NOMO-1 treated with dmso at 0.1 percent for 144 hours (cell line): ENCODE measurements at regions not wholly inside any gene's neighbourhood (a gene's known extent, or its start where the extent isn't known, plus 50 kb on each side); places are given as distances from the start of the nearest gene placed in this dataset.

Experiments
- DNase-seq: peaks from one replicate; lab custom pipeline; 2025; ENCODE audit not compliant: unreplicated experiment; lab: John Stamatoyannopoulos, UW

DNA sequence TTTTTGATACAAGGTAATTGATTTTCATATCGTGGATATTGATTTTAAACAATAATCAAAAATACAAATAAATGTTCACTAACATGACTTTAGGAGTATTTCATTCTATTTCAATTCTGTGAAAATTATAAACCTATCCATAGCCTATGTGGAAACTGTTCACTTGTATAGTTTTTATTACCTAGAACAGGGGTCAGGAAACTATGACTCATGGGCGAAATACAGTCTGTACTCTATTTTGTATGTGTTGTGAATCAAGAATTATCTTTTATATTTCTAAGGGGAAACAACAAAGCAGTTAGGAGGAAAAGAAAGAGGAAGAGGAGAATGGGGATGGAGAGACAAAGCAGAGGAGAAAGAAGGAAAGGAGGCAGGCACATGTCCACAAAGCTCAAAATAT is 181.7 kb upstream of the VRK2 start:
- no peak for DNase-seq

- no peak for DNase-seq
These were observed 178.9 kb upstream of the VRK2 start for GRCh38 chr2:57867730-57868129.

- DNase-seq, result no peak
These were observed 177.9 kb upstream of the VRK2 start for GRCh38 chr2:57868619-57869139.

GRCh38 chr2:57869758-57870344 is 176.8 kb upstream of the VRK2 start:
- no peak for DNase-seq

DNA sequence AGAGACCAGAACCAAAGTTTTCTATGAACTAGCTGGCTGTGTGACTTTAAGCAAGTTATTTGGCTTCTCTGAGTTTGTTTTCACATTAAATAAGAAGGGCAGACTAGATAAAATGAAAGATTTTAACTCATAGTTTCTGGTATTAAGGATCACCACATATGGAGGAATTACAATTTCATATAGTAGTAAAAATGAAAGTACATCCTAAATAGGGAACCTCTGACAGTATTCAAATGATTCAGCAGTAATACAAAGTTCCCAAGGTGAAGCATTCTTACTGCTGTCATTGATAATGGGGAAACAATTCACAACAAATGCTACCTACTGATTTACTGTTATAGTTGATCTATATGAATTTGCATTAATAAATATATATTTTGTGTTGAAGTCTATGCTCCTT is 170.3 kb upstream of the VRK2 start:
- DNase-seq, result no peak

- no peak for DNase-seq
These were observed 168.8 kb upstream of the VRK2 start for GRCh38 chr2:57877811-57878170.

- no peak for DNase-seq
These were observed 168.3 kb upstream of the VRK2 start for GRCh38 chr2:57878171-57878865.

DNA sequence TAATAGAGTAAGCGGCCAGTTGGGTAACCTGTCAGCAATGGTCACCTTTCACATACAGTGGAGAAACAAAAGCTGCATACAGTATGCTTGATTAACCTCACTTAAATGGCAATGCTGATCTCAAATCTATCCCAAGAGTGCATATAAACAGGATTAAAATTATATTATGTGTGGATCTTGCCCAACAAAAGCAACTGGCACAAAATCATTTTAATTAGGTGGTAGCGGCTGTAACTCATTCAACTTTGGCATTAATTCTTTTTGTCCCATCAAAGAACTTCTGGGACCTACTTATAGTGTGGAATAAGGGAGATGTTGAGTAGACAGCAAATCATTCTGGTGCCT is 167.8 kb upstream of the VRK2 start:
- DNase-seq, result no peak

- no peak for DNase-seq
These were observed 166.2 kb upstream of the VRK2 start for GRCh38 chr2:57880446-57880845.

DNA sequence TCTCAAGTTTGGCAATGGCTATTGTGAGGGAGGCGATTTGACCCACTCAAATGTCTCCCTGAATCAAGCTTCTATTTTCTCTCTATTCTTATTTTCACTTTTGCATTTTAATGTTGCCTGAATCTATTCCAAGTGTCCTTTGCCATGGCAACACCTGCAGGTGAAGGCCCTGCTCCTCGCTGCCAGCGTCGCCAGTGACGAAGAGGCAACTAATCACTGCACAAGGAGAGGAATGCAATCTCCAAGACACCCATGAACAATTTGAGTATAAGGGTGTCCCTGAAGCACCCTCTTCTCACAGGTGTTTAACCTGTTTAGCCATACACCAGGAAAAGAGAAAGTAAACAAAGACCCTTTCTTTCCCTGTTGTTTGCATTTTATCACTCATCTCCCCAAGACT is 165.6 kb upstream of the VRK2 start:
- no peak for DNase-seq

GRCh38 chr2:57881998-57882888 is 164.4 kb upstream of the VRK2 start:
- DNase-seq, result no peak

DNA sequence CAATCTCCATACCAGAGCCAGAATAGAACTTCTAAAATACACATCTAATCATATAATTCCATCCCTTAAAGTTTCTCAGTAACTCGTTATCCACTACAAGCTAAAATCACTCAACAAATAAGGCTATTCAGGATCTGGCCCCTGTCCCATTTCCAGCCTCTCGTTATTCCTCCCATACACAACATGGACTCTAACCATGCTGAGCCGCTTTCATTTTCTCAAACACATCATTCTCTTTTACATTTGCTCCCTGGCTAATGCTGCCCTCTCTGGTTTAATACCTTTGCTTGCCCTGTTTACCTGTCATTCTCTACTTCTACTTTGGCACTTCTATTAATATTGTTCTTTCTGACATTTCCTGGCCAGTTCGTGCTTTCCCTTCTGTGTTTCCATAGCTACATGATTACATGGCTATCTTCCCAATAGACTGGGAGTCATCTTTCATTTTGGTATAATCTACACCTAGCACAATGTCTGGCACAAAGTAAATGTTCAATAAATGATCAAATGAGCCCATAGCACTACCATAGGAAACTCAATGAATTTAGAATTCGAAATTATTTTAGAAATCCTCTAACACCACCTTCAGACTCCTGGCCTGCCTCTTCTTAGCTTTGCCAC is 163.6 kb upstream of the VRK2 start:
- DNase-seq, result no peak

DNA sequence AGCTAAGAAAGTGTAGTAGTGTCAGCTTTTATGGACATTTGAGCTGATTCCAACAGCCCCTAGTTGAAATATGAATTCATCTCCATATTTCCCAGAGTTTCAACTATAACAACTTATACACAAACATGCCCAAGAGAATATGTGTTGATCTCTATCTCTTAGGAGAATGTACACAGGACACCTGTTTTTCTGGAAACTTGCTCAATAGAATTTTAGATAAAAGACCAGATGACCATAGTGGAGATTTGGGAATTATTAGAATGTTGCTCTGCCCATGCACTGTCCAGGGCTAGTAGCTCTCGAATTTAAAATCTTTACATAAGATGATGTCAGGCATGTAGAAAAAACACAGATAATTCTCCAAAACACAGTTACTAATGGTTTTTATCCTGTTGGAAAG is 162.3 kb upstream of the VRK2 start:
- DNase-seq, result no peak

DNA sequence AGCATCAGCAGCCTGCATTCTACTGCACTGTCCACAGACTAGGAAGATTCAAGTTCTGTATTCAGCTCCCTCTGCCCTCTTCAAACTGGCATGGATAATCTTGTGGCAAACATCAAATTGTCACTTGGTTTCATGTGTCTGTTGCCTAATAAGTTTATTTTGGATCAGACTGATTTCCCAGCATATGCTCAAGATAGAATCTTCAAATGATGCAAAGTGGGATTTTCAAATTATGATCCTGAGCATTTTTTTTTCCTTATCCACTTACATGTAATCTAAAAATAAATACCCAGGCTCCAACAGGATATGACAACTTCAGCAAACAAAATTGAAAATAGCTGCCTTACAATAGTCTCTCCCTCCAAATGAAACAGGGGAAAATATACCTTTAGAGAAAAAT is 160.9 kb upstream of the VRK2 start:
- no peak for DNase-seq

DNA sequence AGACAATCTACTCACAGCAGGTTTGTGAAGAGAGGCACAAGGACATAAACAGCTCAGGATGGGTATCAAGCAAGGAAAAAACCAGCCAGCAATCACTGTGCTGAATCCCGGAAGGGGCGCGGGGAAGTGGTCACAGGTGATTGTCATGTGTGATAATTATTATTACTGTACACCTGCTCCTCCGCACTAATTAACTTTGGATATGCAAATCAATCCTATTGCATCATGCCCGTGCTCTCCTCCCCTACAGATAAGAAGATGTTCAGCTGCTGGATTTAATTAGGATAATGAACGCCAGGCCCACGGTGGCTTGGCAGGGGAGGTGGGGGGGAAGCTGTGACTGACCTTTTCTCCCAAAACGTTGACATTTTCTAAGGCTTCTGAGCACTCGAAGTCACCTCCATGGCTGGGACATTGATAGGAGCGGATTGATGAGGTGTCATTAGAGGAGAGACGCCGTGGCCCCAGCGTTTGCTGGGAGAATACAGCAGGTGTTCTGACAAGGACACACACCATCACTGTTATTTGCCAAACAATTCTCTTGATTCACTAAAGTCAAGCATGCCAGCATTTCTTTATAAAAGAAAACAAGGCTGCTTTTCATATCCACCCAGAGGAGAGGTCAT is 160.3 kb upstream of the VRK2 start:
- no peak for DNase-seq

DNA sequence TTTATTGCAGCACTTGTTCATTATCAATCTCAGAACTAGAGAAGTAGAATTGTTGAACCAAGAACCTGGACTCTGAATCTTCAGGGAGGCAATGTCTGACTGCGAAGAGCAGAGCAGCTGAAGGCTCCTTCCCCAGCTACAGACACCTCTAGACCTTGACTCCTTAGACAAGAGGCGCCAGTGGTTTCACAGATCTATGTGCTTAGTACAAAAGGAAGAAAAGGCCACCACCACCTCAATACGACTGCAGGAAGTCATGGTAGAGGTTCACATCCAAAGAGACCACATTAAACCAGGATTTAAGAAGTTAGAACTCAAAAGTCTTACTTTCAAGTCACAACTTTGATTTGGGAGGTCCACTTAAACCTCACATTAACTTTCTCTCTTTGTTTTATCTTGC is 158.1 kb upstream of the VRK2 start:
- no peak for DNase-seq

DNA sequence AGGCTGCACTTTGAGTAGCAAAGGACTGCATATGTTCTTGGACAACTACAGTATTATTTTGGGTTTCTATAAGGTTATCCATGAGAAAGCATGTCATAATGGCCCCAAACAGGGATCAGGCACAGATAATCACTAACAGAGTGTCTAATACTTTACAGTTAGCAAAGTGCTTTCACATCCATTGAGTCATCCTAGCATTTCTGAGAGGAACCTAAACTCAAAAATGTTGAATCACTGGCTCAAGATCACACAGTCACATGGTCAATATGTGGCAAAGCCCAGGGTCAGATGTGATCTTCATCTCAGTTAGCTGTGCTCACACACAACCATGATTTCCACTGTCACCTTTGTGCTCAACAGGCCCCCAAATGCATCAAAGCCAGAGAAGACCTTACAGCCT is 156.1 kb upstream of the VRK2 start:
- no peak for DNase-seq

DNA sequence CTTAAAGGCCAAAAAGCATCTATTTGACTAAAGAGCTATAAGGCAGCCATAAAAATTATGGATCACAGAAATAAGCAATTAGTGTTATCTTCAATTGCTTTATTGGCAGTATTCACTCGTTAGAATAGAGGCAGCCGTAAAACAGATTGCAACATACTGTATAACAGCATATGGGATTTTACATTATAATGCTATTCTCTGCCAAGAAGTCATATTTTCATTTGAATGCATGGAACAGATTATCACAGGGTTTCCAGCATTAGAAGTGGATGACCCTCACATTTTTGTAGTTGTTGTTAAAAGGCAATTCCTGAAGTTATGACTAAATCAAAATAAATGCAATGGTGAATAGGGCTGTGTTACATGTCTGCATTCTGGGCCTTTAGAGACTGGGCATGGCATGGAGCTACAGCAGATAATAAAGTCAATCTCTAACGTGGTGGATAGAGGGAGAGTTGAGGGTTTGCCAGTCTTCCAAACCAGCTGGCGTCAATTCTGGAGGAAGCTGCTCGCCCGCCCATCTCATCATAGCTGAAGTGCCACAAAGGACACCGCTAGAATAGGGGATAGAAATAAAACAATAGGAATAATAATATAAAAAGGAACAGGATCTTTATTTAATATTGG is 155.4 kb upstream of the VRK2 start:
- no peak for DNase-seq

DNA sequence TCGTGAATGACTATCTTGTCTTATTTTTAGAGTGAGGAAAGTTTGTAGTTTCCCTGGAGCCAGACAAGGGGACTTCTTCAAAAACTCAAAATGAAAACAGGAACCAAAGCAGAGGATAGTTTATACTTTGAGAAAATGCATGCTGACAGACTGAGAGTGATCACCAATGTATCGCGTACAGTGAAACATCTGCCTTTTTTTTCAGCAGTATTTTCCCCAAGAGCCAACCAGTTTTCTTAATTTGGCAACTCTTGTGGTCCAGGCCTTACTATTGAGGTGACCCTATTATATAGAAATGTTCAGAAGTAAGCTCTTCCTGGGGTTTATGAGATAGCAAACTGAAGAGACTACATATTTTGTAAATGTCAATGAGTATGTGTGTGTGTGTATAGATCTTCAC is 153.7 kb upstream of the VRK2 start:
- DNase-seq, result peak; percentile 7

- DNase-seq, result no peak
These were observed 153.3 kb upstream of the VRK2 start for GRCh38 chr2:57893347-57893746.

DNA sequence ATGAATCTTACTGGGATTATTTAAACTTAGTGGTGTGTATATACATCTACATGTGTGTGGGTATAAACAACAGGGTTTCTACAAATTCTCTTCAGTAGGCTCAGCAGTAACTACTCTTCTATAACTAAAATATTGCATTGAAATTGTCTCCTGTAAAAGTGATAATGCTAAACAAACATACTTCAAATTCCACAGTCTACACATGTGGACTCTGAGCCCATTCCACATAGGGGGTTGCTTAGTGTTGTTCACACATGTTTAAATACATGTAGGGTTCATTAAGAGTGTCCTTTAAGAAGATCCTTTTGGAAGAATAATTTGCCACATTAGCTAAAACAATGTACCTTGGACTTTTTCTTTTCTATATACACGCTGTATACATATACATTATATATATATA is 152.8 kb upstream of the VRK2 start:
- DNase-seq, result no peak
